ENCODE measurements at regions not wholly inside any gene's neighbourhood (a gene's known extent, or its start where the extent isn't known, plus 50 kb on each side); places are given as distances from the start of the nearest gene placed in this dataset.

DNA sequence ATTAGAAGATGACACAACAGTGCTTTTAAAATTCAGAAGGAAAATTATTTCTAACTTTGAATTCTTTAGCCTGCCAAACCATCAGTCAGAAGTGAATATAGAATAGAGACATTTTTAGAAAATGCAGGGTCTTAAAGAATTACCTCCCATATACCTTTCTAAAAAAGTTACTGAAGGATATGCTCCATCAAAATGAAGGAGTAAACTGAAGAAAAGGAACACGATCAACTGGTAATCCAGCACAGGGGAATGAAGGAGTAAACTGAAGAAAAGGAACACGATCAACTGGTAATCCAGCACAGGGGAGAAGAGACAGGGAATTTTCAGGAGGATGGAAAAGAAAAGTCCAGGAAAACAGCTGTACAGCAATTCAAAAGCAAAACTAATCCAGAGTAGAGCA, 75.4 kb upstream of the LDLRAD3 start:
- H3K27me3 ChIP-seq (replicated peaks; ENCODE audit: control insufficient read depth, insufficient read depth, low read length) = peaks cover 4% of the 10 kb centered on the region
- peaks cover 7% of the 10 kb centered on the region for H3K4me1 ChIP-seq (ENCODE audit: control insufficient read depth, insufficient read depth, low read length)
- H3K36me3 ChIP-seq (ENCODE audit: control insufficient read depth, insufficient read depth, low read length, severe bottlenecking) = no peaks in the 10 kb centered on the region
- no peak for DNase-seq (ENCODE audit: low read depth)
- H3K9ac ChIP-seq (ENCODE audit: low read length) = no peak overlapping the region
- H3K4me3 ChIP-seq (ENCODE audit: low read length) = no peak overlapping the region
- H3K9me3 ChIP-seq (ENCODE audit: control insufficient read depth, low read length) = peaks cover 15% of the 10 kb centered on the region

DNA sequence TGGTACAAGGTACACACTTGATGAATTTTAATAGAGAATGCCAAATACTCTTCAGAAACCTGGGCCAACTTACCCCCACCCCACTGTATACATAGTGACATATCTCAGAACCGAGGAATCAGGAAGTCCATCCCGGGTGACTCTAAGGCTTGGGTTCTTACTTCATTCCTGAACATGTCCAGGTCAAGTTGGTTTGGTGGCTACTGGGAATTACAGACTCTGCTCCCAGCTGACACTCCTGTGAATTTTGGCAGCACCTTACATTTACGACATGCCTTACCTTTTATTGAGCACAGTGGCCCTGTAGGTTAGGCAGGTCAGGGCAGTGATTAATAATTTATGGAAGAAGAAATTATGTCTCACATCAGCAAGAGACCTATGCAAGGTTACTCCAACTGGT, 70.1 kb upstream of the LDLRAD3 start:
- no peak for DNase-seq (ENCODE audit: low read depth)
- peaks cover 12% of the 10 kb centered on the region for H3K9me3 ChIP-seq (ENCODE audit: control insufficient read depth, low read length)
- H3K4me3 ChIP-seq (ENCODE audit: low read length) = no peak overlapping the region
- H3K27me3 ChIP-seq (replicated peaks; ENCODE audit: control insufficient read depth, insufficient read depth, low read length) = peaks cover 12% of the 10 kb centered on the region
- peaks cover 7% of the 10 kb centered on the region for H3K4me1 ChIP-seq (ENCODE audit: control insufficient read depth, insufficient read depth, low read length)
- H3K36me3 ChIP-seq (ENCODE audit: control insufficient read depth, insufficient read depth, low read length, severe bottlenecking) = no peaks in the 10 kb centered on the region
- no peak overlapping the region for H3K9ac ChIP-seq (ENCODE audit: low read length)

DNA sequence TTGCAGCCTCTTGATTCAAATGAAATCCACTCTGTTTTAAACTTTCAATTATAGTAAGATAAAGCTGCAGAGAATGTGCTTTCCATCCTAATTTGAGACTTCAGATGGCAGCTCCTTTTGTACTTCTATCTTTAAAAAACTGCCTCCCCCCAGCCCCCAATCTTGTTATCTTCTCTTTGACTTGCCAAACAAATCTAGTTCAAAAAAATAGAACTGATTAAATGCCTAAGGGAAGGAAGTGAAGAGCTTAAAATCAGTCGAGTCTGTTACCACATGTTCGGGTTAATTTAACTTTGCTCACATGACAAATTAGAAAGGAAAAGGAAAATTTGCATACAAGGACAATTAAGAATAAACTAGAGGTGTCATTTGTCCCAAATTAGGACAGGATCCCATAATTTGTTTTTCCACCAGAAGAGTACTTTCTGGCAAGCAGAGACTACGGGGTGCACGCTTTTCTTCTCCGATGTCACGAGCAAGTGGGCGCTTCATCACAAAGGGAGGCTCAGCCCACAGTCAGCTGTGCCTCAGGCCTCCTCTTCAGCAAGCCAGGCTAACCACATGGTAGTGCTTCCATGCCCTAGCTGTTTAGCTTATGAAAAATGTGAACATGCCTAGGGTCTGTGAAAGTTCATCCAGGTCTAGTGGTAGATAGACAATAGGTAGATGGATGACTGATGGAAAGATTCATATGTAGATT, 69.0 kb upstream of the LDLRAD3 start:
- Histone ChIP-seq H3K4me3 (ENCODE audit: low read length) (no peak overlapping the region), H3K4me1 (ENCODE audit: control insufficient read depth, insufficient read depth, low read length) (peaks cover 7% of the 10 kb centered on the region), H3K27me3 (replicated peaks; ENCODE audit: control insufficient read depth, insufficient read depth, low read length) (peaks cover 14% of the 10 kb centered on the region), H3K9me3 (ENCODE audit: control insufficient read depth, low read length) (peaks cover 5% of the 10 kb centered on the region), H3K9ac (ENCODE audit: low read length) (no peak overlapping the region), H3K36me3 (ENCODE audit: control insufficient read depth, insufficient read depth, low read length, severe bottlenecking) (no peaks in the 10 kb centered on the region)
- DNase-seq (ENCODE audit: low read depth) = no peak

DNA sequence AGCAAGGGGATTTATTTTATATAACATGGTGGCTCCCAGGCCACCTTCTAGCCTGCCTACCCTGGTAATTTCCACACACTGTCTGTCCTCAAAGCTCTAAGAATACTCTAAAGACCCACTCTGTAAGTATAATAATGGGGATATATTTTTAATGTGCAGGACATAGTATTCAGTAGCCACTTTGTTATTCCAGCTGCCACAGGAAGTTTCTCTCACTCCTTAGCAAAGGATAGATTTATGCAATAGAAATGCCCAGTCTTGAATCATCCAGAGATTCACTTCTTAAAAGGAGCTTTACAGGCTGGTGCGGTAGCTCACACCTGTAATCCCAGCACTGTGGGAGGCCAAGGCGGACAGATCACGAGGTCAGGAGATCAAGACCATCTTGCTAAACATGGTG, 68.4 kb upstream of the LDLRAD3 start:
- Histone ChIP-seq H3K9me3 (ENCODE audit: control insufficient read depth, low read length) (peaks cover 5% of the 10 kb centered on the region), H3K9ac (ENCODE audit: low read length) (no peak overlapping the region), H3K36me3 (ENCODE audit: control insufficient read depth, insufficient read depth, low read length, severe bottlenecking) (no peaks in the 10 kb centered on the region), H3K4me3 (ENCODE audit: low read length) (no peak overlapping the region), H3K4me1 (ENCODE audit: control insufficient read depth, insufficient read depth, low read length) (peaks cover 7% of the 10 kb centered on the region), H3K27me3 (replicated peaks; ENCODE audit: control insufficient read depth, insufficient read depth, low read length) (peaks cover 18% of the 10 kb centered on the region)
- no peak for DNase-seq (ENCODE audit: low read depth)

DNA sequence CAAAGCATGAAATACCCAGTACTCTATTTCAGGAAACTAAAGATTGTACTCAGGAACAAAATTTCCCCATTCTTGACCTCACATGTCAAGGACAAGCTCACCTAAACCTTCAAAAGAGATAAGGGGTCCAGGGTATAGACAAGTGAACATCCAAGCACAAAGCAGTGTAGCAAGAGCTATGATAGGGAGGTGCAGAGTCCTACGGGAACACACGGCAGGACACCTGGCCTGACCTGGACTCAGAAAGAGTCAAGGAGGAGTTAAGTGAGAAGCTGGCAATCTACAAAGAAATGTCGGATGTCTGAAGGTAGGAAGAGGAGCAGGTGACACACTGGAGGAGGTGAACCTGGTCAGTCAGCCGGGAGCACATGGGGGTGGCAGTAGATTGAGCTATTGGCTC, 67.1 kb upstream of the LDLRAD3 start:
- Histone ChIP-seq H3K4me3 (ENCODE audit: low read length) (no peak overlapping the region), H3K9ac (ENCODE audit: low read length) (no peak overlapping the region), H3K9me3 (ENCODE audit: control insufficient read depth, low read length) (peaks cover 5% of the 10 kb centered on the region), H3K27me3 (replicated peaks; ENCODE audit: control insufficient read depth, insufficient read depth, low read length) (peaks cover 21% of the 10 kb centered on the region), H3K36me3 (ENCODE audit: control insufficient read depth, insufficient read depth, low read length, severe bottlenecking) (no peaks in the 10 kb centered on the region), H3K4me1 (ENCODE audit: control insufficient read depth, insufficient read depth, low read length) (peaks cover 7% of the 10 kb centered on the region)
- DNase-seq (ENCODE audit: low read depth) = no peak

DNA sequence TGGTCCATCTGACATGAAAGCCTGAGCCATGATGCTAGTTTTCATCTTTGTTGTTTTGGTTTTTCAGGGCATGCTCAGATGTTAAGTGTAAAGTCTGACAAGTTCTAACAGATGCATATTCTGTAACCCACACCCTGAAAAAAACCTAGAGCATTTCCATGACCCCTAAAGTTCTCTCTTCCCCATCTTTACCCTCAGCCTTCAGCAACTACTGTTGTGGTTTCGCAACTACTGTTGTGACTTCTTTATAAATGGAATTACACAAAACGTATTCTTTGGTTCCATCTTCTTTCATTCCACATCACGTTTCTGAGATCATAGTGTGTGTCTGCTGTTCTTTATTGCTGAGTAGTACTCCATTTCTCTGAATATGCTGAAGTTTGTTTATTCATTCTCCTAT, 65.1 kb upstream of the LDLRAD3 start:
- DNase-seq (ENCODE audit: low read depth) = no peak
- Histone ChIP-seq H3K36me3 (ENCODE audit: control insufficient read depth, insufficient read depth, low read length, severe bottlenecking) (no peaks in the 10 kb centered on the region), H3K27me3 (replicated peaks; ENCODE audit: control insufficient read depth, insufficient read depth, low read length) (peaks cover 21% of the 10 kb centered on the region), H3K4me3 (ENCODE audit: low read length) (no peak overlapping the region), H3K9me3 (ENCODE audit: control insufficient read depth, low read length) (peaks cover 5% of the 10 kb centered on the region), H3K9ac (ENCODE audit: low read length) (no peak overlapping the region), H3K4me1 (ENCODE audit: control insufficient read depth, insufficient read depth, low read length) (no peaks in the 10 kb centered on the region)

DNA sequence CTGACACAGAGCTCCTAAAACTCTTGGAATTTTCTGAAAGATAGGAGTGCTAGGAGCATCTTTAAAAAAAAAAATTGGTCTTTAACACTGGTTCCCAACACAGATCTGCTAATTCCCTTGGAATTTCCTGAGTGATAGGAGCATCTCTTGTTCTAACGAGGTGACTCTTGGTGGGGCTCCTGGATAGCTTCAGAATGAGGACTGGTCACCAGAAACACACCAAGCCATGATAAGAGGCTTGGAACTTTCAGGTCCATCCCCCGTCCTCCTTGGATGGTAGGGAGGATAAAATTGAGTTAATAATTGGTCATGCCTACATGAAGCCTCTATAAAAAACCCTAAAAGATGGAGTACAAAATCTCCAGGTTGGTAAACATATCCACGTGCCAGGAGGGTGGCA, 64.5 kb upstream of the LDLRAD3 start:
- Histone ChIP-seq H3K27me3 (replicated peaks; ENCODE audit: control insufficient read depth, insufficient read depth, low read length) (peaks cover 21% of the 10 kb centered on the region), H3K4me3 (ENCODE audit: low read length) (no peak overlapping the region), H3K4me1 (ENCODE audit: control insufficient read depth, insufficient read depth, low read length) (no peaks in the 10 kb centered on the region), H3K9me3 (ENCODE audit: control insufficient read depth, low read length) (peaks cover 5% of the 10 kb centered on the region), H3K36me3 (ENCODE audit: control insufficient read depth, insufficient read depth, low read length, severe bottlenecking) (no peaks in the 10 kb centered on the region), H3K9ac (ENCODE audit: low read length) (no peak overlapping the region)
- DNase-seq (ENCODE audit: low read depth) = no peak

DNA sequence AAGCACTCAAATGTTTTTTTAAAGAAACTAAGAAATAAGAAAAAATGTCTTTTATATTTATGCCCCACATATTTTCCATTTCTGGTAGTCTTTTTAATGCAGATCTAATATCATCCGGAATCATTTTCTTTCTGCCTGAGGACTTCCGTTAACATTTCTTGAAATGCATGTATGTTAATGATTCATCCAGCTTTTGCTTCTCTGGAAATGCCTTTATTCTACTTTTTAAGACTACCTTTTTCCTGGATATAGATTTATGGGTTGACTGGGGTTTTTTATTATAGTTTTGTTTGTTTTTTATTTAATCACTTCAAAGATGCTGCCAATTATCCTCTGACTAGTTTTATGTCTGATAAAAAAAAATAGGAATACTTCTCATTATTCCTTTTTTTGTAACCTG, 57.1 kb upstream of the LDLRAD3 start:
- DNase-seq (ENCODE audit: low read depth) = no peak
- H3K9ac ChIP-seq (ENCODE audit: low read length) = no peak overlapping the region
- peaks cover 8% of the 10 kb centered on the region for H3K9me3 ChIP-seq (ENCODE audit: control insufficient read depth, low read length)
- H3K4me1 ChIP-seq (ENCODE audit: control insufficient read depth, insufficient read depth, low read length) = no peaks in the 10 kb centered on the region
- H3K4me3 ChIP-seq (ENCODE audit: low read length) = no peak overlapping the region
- H3K36me3 ChIP-seq (ENCODE audit: control insufficient read depth, insufficient read depth, low read length, severe bottlenecking) = no peaks in the 10 kb centered on the region
- peaks cover 15% of the 10 kb centered on the region for H3K27me3 ChIP-seq (replicated peaks; ENCODE audit: control insufficient read depth, insufficient read depth, low read length)

DNA sequence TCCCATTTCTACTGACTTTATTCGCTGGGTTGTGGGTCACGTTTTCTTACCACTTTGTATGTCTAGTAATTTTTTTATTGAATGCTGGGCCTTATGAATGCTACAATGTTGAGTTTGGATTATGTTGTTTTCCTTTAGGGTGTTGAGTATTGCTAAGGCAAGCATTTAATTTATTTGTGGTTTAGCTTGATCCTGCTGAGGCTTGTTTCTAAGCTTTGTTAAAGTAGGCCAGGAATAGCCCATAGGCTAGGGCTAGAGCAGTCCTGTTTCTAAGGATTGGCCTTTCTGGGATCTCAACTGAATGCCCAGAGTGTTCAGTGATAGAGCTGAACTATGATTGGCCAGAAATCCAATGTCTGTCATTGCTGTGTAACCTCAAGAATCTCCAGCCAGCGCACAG, 56.1 kb upstream of the LDLRAD3 start:
- H3K4me1 ChIP-seq (ENCODE audit: control insufficient read depth, insufficient read depth, low read length) = no peaks in the 10 kb centered on the region
- peaks cover 15% of the 10 kb centered on the region for H3K27me3 ChIP-seq (replicated peaks; ENCODE audit: control insufficient read depth, insufficient read depth, low read length)
- DNase-seq (ENCODE audit: low read depth) = no peak
- no peaks in the 10 kb centered on the region for H3K36me3 ChIP-seq (ENCODE audit: control insufficient read depth, insufficient read depth, low read length, severe bottlenecking)
- no peak overlapping the region for H3K4me3 ChIP-seq (ENCODE audit: low read length)
- H3K9me3 ChIP-seq (ENCODE audit: control insufficient read depth, low read length) = peaks cover 8% of the 10 kb centered on the region
- H3K9ac ChIP-seq (ENCODE audit: low read length) = no peak overlapping the region

DNA sequence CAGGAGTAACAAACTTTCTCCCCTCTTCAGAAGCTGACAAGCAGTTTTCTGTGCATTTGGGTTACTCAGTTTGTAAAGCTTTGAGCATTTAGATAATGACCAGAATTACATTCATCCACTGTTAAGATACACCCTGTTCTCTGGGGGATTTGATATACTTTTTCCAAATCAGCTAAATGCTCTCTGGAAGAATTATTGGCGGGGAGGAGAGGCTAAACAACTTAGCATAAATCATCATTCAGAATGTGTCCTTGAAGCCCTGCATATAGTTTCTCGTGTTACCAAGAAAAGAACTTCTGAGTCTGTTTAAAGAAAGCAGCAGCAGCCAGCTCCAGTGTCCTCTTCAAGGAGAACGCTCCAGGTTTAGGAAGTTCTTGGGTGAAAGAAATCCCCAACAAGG, 54.9 kb upstream of the LDLRAD3 start:
- Histone ChIP-seq H3K36me3 (ENCODE audit: control insufficient read depth, insufficient read depth, low read length, severe bottlenecking) (no peaks in the 10 kb centered on the region), H3K27me3 (replicated peaks; ENCODE audit: control insufficient read depth, insufficient read depth, low read length) (peaks cover 21% of the 10 kb centered on the region), H3K9ac (ENCODE audit: low read length) (no peak overlapping the region), H3K4me1 (ENCODE audit: control insufficient read depth, insufficient read depth, low read length) (no peaks in the 10 kb centered on the region), H3K4me3 (ENCODE audit: low read length) (no peak overlapping the region), H3K9me3 (ENCODE audit: control insufficient read depth, low read length) (peaks cover 8% of the 10 kb centered on the region)
- no peak for DNase-seq (ENCODE audit: low read depth)

DNA sequence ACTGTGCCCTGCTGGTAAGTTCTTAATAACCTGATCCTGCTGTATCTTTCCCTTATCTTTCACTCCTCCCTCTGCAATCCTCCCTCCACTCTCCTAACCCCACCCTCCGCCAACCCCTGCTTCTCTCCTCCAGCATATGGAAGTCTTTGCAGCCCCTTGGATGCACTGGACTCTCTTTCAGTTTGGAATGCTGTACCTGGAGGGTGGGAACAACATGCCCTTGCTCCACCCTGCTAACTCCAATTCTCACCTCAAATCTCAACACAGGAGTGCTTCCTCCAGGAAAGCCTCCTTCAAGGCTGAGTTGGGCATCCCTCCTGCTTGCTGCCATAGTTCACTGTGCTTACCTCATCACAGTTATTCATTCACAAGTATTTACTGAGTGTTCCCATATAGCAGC, 52.8 kb upstream of the LDLRAD3 start:
- Histone ChIP-seq H3K27me3 (replicated peaks; ENCODE audit: control insufficient read depth, insufficient read depth, low read length) (peaks cover 28% of the 10 kb centered on the region), H3K9ac (ENCODE audit: low read length) (no peak overlapping the region), H3K4me1 (ENCODE audit: control insufficient read depth, insufficient read depth, low read length) (no peaks in the 10 kb centered on the region), H3K9me3 (ENCODE audit: control insufficient read depth, low read length) (peaks cover 8% of the 10 kb centered on the region), H3K4me3 (ENCODE audit: low read length) (no peak overlapping the region), H3K36me3 (ENCODE audit: control insufficient read depth, insufficient read depth, low read length, severe bottlenecking) (no peaks in the 10 kb centered on the region)
- DNase-seq (ENCODE audit: low read depth) = no peak

DNA sequence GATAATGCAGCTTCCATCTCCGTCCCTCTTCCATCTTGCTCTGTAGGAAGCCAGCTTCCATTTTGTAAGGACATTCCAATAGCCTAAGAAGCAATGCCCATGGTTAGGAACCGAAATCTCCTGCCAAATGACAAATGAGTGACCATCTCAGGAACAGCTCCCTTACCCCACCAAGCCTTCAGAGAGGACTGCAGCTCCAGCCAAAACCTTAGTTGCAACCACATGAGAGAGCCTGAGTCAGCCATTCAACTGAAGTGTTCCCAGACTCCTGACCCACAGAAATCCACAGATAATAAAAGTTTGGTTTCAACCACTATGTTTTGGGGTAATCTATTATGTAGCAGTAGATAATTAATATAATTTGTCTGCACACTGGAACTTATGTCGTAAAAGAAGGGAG, 51.7 kb upstream of the LDLRAD3 start:
- no peaks in the 10 kb centered on the region for H3K36me3 ChIP-seq (ENCODE audit: control insufficient read depth, insufficient read depth, low read length, severe bottlenecking)
- H3K4me3 ChIP-seq (ENCODE audit: low read length) = no peak overlapping the region
- H3K9ac ChIP-seq (ENCODE audit: low read length) = no peak overlapping the region
- DNase-seq (ENCODE audit: low read depth) = no peak
- peaks cover 29% of the 10 kb centered on the region for H3K27me3 ChIP-seq (replicated peaks; ENCODE audit: control insufficient read depth, insufficient read depth, low read length)
- peaks cover 6% of the 10 kb centered on the region for H3K9me3 ChIP-seq (ENCODE audit: control insufficient read depth, low read length)
- H3K4me1 ChIP-seq (ENCODE audit: control insufficient read depth, insufficient read depth, low read length) = no peaks in the 10 kb centered on the region
